Endothelial cell of umbilical vein (primary cell): ENCODE measurements at regions not wholly inside any gene's neighbourhood (a gene's known extent, or its start where the extent isn't known, plus 50 kb on each side); places are given as distances from the start of the nearest gene placed in this dataset.

Experiments
- BruUV-seq: library from RNA; stranded (reverse); fragments of 400-500 nt; replicated peaks from 2 replicates; lab custom pipeline; 2021; lab: Mats Ljungman, UMichigan
- CTCF ChIA-PET: fragments of 300-600, 350-600 bp; sonication (Branson Sonifier 250); formaldehyde crosslinking; loops from one replicate; lab custom pipeline; 2021; ENCODE audit warnings: antibody characterized with exemption, inconsistent platforms; lab: Charles Lee
- POLR2A ChIA-PET: fragments of 300-600, 350-600 bp; sonication (Branson Sonifier 250); formaldehyde crosslinking; loops from one replicate; lab custom pipeline; 2021; ENCODE audit warnings: antibody characterized with exemption, inconsistent platforms; lab: Charles Lee
- DNase-seq: peaks from one replicate; pipeline ENCODE4 v3.0.0-alpha.2; 2011; ENCODE audit warnings: low read depth, low spot score
- FAIRE-seq: peaks from 2 replicates; lab custom pipeline; 2011; peaks lifted over from hg19 to GRCh38; lab: Jason Lieb, UNC
- H2AFZ ChIP-seq: 2 replicates; pipeline ENCODE4 v1.6.0; 2012; ENCODE audit warnings: low read depth, low read length, control low read depth, inconsistent platforms
- H3K27ac ChIP-seq: 2 replicates; pipeline ENCODE4 v1.5.1; 2011; ENCODE audit warnings: low read depth, mild to moderate bottlenecking, control low read depth, low read length, moderate library complexity; ENCODE audit not compliant: insufficient read depth
- H3K27me3 ChIP-seq, 2 experiments: 2 replicates each; pipeline versions ENCODE4 v1.6.0 to v1.6.1; 2011; ENCODE audit warnings: low read length in 2 of 2, mixed read lengths in 1 of 2; ENCODE audit not compliant: control insufficient read depth in 2 of 2, insufficient read depth in 2 of 2
- H3K36me3 ChIP-seq, 2 experiments: 2 replicates in 1 of 2; 3 replicates in 1 of 2; pipeline ENCODE4 v1.5.1; 2011; ENCODE audit warnings: low read length in 2 of 2, mild to moderate bottlenecking in 1 of 2, moderate library complexity in 1 of 2; ENCODE audit not compliant: control insufficient read depth in 2 of 2, insufficient read depth in 2 of 2; ENCODE audit errors: extremely low read depth in 1 of 2
- H3K4me1 ChIP-seq: 3 replicates; pipeline ENCODE4 v1.5.1; 2011; ENCODE audit warnings: mild to moderate bottlenecking, low read length; ENCODE audit not compliant: control insufficient read depth, insufficient read depth; ENCODE audit errors: extremely low read depth
- H3K4me2 ChIP-seq: 2 replicates; pipeline ENCODE4 v1.6.1; 2011; ENCODE audit warnings: low read length, control low read depth, mixed read lengths; ENCODE audit not compliant: insufficient read depth
- H3K4me3 ChIP-seq, 3 experiments: fragments of 200-600 bp in 1 of 3; sonication (generic), shearing (Covaris generic) in 1 of 3; replicated peaks in 1 of 3; 2 replicates each; pipeline ENCODE4 v1.5.1; 2011 to 2016; ENCODE audit warnings: control low read depth in 3 of 3, low read length in 3 of 3, mild to moderate bottlenecking in 2 of 3, inconsistent platforms in 1 of 3, low read depth in 1 of 3, moderate library complexity in 1 of 3; ENCODE audit not compliant: insufficient read depth in 1 of 3
- H3K79me2 ChIP-seq: 2 replicates; pipeline ENCODE4 v1.6.0; 2012; ENCODE audit warnings: low read length, inconsistent platforms; ENCODE audit not compliant: control insufficient read depth, insufficient read depth
- H3K9ac ChIP-seq: replicated peaks from 2 replicates; pipeline ENCODE3; 2011; ENCODE audit warnings: low read length, control low read depth; ENCODE audit not compliant: insufficient read depth; ENCODE audit errors: extremely low read depth
- H3K9me1 ChIP-seq: replicated peaks from 3 replicates; pipeline ENCODE4 v1.6.0; 2011; ENCODE audit warnings: mild to moderate bottlenecking, low read length; ENCODE audit not compliant: control insufficient read depth, insufficient read depth; ENCODE audit errors: extremely low read depth
- H3K9me3 ChIP-seq: replicated peaks from 2 replicates; pipeline ENCODE4 v1.5.1; 2012; ENCODE audit warnings: low read length, inconsistent platforms; ENCODE audit not compliant: control insufficient read depth, insufficient read depth
- H4K20me1 ChIP-seq: replicated peaks from 2 replicates; pipeline ENCODE3; 2011; ENCODE audit warnings: mild to moderate bottlenecking, low read length; ENCODE audit not compliant: control insufficient read depth, insufficient read depth; ENCODE audit errors: extremely low read depth
- EZH2 ChIP-seq: IDR thresholded peaks from 2 replicates; pipeline ENCODE4 v1.6.1; 2012; ENCODE audit warnings: borderline replicate concordance, low read depth, mild to moderate bottlenecking, moderate library complexity, low read length, inconsistent platforms; ENCODE audit not compliant: severe bottlenecking
- FOS ChIP-seq: IDR thresholded peaks from 2 replicates; pipeline ENCODE4 v1.6.1; 2011; ENCODE audit warnings: mild to moderate bottlenecking, low read length, moderate library complexity, borderline replicate concordance; ENCODE audit not compliant: insufficient read depth
- GATA2 ChIP-seq: IDR thresholded peaks from 2 replicates; pipeline ENCODE4 v1.7.0; 2011; ENCODE audit warnings: low read depth, mild to moderate bottlenecking, moderate library complexity, mixed read lengths, low read length; ENCODE audit not compliant: insufficient read length, insufficient read depth
- JUN ChIP-seq: IDR thresholded peaks from 2 replicates; pipeline ENCODE4 v1.6.1; 2011; ENCODE audit warnings: borderline replicate concordance, low read depth; ENCODE audit not compliant: insufficient read length, insufficient read depth
- MAX ChIP-seq: IDR thresholded peaks from 2 replicates; pipeline ENCODE4 v1.6.1; 2011; ENCODE audit not compliant: insufficient read depth, insufficient read length
- MYC ChIP-seq: IDR thresholded peaks from one replicate; pipeline ENCODE4 v1.6.1; 2011; ENCODE audit warnings: mild to moderate bottlenecking, low read depth, low read length
- POLR2A ChIP-seq: IDR thresholded peaks from 2 replicates; pipeline ENCODE4 v1.6.1; 2012; ENCODE audit warnings: low read depth, mild to moderate bottlenecking, control low read depth, low read length
- POLR2AphosphoS5 ChIP-seq: IDR thresholded peaks from 2 replicates; pipeline ENCODE4 v1.6.1; 2012; ENCODE audit warnings: low read depth, mild to moderate bottlenecking, control low read depth, low read length, moderate library complexity; ENCODE audit not compliant: insufficient read depth
- dilution Hi-C: fragments of 300-500 bp; cut with MboI; formaldehyde crosslinking; loops from one replicate; pipeline ENCODE4 v1.15.0; 2019; ENCODE audit warnings: low sequenced_read_pairs; ENCODE audit not compliant: extremely low pct_ligation_motif_present
- intact Hi-C: fragments of 100-400 bp; cut with micrococcal nuclease; formaldehyde crosslinking; loops from one replicate; pipeline ENCODE4 v1.10.0; 2022
- TF ChIP-seq, protein P1 (sequence below), 2 donors: IDR thresholded peaks; 1 replicate in 1 of 2; 2 replicates in 1 of 2; pipeline ENCODE4 v1.5.1; 2011; ENCODE audit warnings: low read length in 2 of 2, mild to moderate bottlenecking in 2 of 2, moderate library complexity in 2 of 2, control low read depth in 1 of 2, inconsistent platforms in 1 of 2, low read depth in 1 of 2; ENCODE audit not compliant: insufficient read depth in 1 of 2; ENCODE audit errors: extremely low read depth in 1 of 2

- dilution Hi-C loops: no loop called here
These were observed 728.3 kb downstream of the EPHA7 start for GRCh38 chr6:92690997-92691599.

More at GRCh38 chr6:92690997-92691599, 728.3 kb downstream of the EPHA7 start:
- Histone ChIP-seq H2AFZ (no peak overlapping the region), H3K9me1 (no peaks in the 10 kb centered on the region), H4K20me1 (no peaks in the 10 kb centered on the region), H3K36me3 (no peaks in the 10 kb centered on the region), H3K4me1 (no peaks in the 10 kb centered on the region), H3K4me3 (no peak overlapping the region), H3K79me2 (no peaks in the 10 kb centered on the region), H3K27ac (no peak overlapping the region), H3K9ac (no peak overlapping the region), H3K27me3 (no peaks in the 10 kb centered on the region), H3K9me3 (no peaks in the 10 kb centered on the region), H3K4me2 (no peak overlapping the region)
- intact Hi-C loops: no loop called here
- TF ChIP-seq MYC: no peak
- no peak for TF ChIP-seq EZH2
- no peak for TF ChIP-seq JUN
- no peak for TF ChIP-seq GATA2
- TF ChIP-seq FOS: no peak
- no peak for TF ChIP-seq MAX
- TF ChIP-seq POLR2A: no peak
- TF ChIP-seq POLR2AphosphoS5: no peak
- TF ChIP-seq, protein P1, sequence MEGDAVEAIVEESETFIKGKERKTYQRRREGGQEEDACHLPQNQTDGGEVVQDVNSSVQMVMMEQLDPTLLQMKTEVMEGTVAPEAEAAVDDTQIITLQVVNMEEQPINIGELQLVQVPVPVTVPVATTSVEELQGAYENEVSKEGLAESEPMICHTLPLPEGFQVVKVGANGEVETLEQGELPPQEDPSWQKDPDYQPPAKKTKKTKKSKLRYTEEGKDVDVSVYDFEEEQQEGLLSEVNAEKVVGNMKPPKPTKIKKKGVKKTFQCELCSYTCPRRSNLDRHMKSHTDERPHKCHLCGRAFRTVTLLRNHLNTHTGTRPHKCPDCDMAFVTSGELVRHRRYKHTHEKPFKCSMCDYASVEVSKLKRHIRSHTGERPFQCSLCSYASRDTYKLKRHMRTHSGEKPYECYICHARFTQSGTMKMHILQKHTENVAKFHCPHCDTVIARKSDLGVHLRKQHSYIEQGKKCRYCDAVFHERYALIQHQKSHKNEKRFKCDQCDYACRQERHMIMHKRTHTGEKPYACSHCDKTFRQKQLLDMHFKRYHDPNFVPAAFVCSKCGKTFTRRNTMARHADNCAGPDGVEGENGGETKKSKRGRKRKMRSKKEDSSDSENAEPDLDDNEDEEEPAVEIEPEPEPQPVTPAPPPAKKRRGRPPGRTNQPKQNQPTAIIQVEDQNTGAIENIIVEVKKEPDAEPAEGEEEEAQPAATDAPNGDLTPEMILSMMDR (IDR thresholded peaks at IDR 0.05; ENCODE audit: extremely low read depth in 1 of 2, insufficient read depth in 1 of 2, low read depth in 1 of 2, low read length in 2 of 2): no peak
- FAIRE-seq (no peak), DNase-seq (no peak)
- ChIA-PET CTCF (interaction anchor here (1.1 kb wide), 1 partner anchor 10 kb away, joined by 3 read pairs; no protein-coding TSS in a partner anchor), POLR2A (no interaction called here)
- no TSS peak for BruUV-seq
